Hepatocyte (in vitro differentiated cells): ENCODE measurements at regions not wholly inside any gene's neighbourhood (a gene's known extent, or its start where the extent isn't known, plus 50 kb on each side); places are given as distances from the start of the nearest gene placed in this dataset.

ENCODE experiments used
- DNase-seq: peaks from one replicate; pipeline ENCODE4 v3.0.0-alpha.2; 2016; ENCODE audit warnings: low spot score
- H2AFZ ChIP-seq: fragments of 200-600 bp; sonication (generic); 2 replicates; pipeline ENCODE4 v1.6.0; 2016; ENCODE audit warnings: antibody characterized with exemption, mild to moderate bottlenecking
- H3K27ac ChIP-seq: fragments of 200-600 bp; sonication (generic); 2 replicates; pipeline ENCODE4 v1.5.1; 2016; ENCODE audit warnings: mild to moderate bottlenecking
- H3K27me3 ChIP-seq: fragments of 200-600 bp; sonication (generic); 2 replicates; pipeline ENCODE4 v1.6.1; 2016
- H3K36me3 ChIP-seq: fragments of 200-600 bp; sonication (generic); replicated peaks from 2 replicates; pipeline ENCODE4 v1.5.1; 2016; ENCODE audit warnings: low read depth; ENCODE audit not compliant: insufficient read depth
- H3K4me1 ChIP-seq: fragments of 200-600 bp; sonication (generic); 2 replicates; pipeline ENCODE4 v1.5.1; 2016; ENCODE audit warnings: mild to moderate bottlenecking, moderate library complexity; ENCODE audit not compliant: insufficient read depth
- H3K4me2 ChIP-seq: fragments of 200-600 bp; sonication (generic); 2 replicates; pipeline ENCODE4 v1.6.0; 2016
- H3K4me3 ChIP-seq: fragments of 200-600 bp; sonication (generic); 2 replicates; pipeline ENCODE4 v1.5.1; 2016; ENCODE audit warnings: mild to moderate bottlenecking
- H3K79me2 ChIP-seq: fragments of 200-600 bp; sonication (generic); 2 replicates; pipeline ENCODE4 v1.6.0; 2017; ENCODE audit warnings: mild to moderate bottlenecking
- H3K9me2 ChIP-seq: fragments of 200-600 bp; sonication (generic); replicated peaks from 2 replicates; pipeline ENCODE4 v1.6.0; 2017; ENCODE audit warnings: mild to moderate bottlenecking; ENCODE audit not compliant: insufficient read depth
- H3K9me3 ChIP-seq: fragments of 200-600 bp; sonication (generic); 2 replicates; pipeline ENCODE4 v1.5.1; 2016; ENCODE audit warnings: low read depth, mild to moderate bottlenecking
- H4K20me1 ChIP-seq: fragments of 200-600 bp; sonication (generic); 2 replicates; pipeline ENCODE4 v1.6.0; 2016; ENCODE audit warnings: mild to moderate bottlenecking; ENCODE audit not compliant: insufficient read depth, poor library complexity, severe bottlenecking
- CTCF ChIP-seq: fragments of 200-600 bp; sonication (generic); IDR thresholded peaks from 2 replicates; pipeline ENCODE4 v1.5.1; 2016; ENCODE audit warnings: antibody characterized with exemption, mild to moderate bottlenecking; ENCODE audit not compliant: poor library complexity
- EZH2 ChIP-seq: fragments of 200-600 bp; sonication (generic); IDR thresholded peaks from 2 replicates; pipeline ENCODE4 v1.6.1; 2016; ENCODE audit warnings: antibody characterized with exemption, mild to moderate bottlenecking, borderline replicate concordance
- EZH2phosphoT487 ChIP-seq: fragments of 200-600 bp; sonication (generic); IDR thresholded peaks from one replicate; pipeline ENCODE4 v1.6.1; 2018; ENCODE audit warnings: antibody characterized with exemption, mild to moderate bottlenecking, low read depth, moderate library complexity; ENCODE audit not compliant: unreplicated experiment, severe bottlenecking
- WGBS: methylation state at CpG from one replicate; pipeline ENCODE4 v1.1.6; 2016; ENCODE audit warnings: low lambda C conversion rate; ENCODE audit errors: missing lambda C conversion rate; 5-methylcytosine and 5-hydroxymethylcytosine counted together

DNA sequence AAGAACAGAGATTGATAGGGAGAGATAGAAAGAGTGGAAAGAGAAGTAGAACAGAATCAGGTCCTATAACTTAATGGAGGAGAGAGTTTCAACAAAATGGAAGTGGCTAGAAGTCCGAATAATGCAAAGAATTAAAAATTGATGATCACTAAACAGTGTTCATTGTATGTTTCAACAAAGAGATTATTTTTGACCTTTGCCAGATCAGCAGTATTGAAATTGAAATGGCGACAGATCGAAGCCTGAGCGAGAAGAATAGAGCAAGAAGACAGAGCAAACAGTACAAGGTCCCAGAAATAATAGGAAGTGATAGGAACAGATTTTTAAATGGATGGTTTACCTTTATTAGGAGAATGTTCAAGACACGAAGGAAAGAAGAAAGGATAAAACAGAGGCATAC is 1012.8 kb upstream of the FBXO33 start:
- Histone ChIP-seq H3K9me2 (no peaks in the 10 kb centered on the region), H3K4me3 (no peak overlapping the region), H3K36me3 (no peaks in the 10 kb centered on the region), H4K20me1 (no peaks in the 10 kb centered on the region), H3K4me2 (no peak overlapping the region), H3K4me1 (no peaks in the 10 kb centered on the region), H3K79me2 (no peaks in the 10 kb centered on the region), H2AFZ (no peak overlapping the region), H3K9me3 (no peaks in the 10 kb centered on the region), H3K27ac (no peak overlapping the region), H3K27me3 (no peaks in the 10 kb centered on the region)
- no peak for DNase-seq
- WGBS, result 95% methylated on average over 5 of the region's 5 CpGs
- TF ChIP-seq EZH2 (no peak), CTCF (no peak), EZH2phosphoT487 (no peak)

DNA sequence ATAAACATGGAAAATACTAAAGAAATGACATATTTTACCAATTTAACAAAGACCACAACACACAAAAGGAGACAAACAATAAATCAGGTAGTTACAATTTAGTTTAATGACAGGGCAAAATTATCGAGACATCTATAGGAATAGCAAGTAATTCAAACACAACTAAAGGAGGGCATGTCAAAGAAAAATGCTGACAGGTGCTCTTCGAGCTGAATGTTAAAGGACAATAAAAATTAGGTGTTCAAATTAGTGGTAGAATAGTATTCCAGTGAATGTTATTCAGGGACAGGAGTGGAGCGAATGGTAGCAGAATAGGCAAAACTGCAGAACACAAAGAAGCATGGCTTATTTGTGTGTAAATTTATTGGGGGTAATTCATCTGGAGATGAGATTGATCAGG is 1004.3 kb upstream of the FBXO33 start:
- Histone ChIP-seq H3K4me2 (no peak overlapping the region), H3K27ac (no peak overlapping the region), H4K20me1 (no peaks in the 10 kb centered on the region), H3K4me3 (no peak overlapping the region), H2AFZ (no peak overlapping the region), H3K9me3 (no peaks in the 10 kb centered on the region), H3K4me1 (no peaks in the 10 kb centered on the region), H3K9me2 (no peaks in the 10 kb centered on the region), H3K36me3 (no peaks in the 10 kb centered on the region), H3K79me2 (no peaks in the 10 kb centered on the region), H3K27me3 (no peaks in the 10 kb centered on the region)
- 89% methylated on average over 3 of the region's 3 CpGs for WGBS
- no peak for DNase-seq
- TF ChIP-seq CTCF, result no peak
- TF ChIP-seq EZH2phosphoT487, result no peak
- TF ChIP-seq EZH2, result no peak

DNA sequence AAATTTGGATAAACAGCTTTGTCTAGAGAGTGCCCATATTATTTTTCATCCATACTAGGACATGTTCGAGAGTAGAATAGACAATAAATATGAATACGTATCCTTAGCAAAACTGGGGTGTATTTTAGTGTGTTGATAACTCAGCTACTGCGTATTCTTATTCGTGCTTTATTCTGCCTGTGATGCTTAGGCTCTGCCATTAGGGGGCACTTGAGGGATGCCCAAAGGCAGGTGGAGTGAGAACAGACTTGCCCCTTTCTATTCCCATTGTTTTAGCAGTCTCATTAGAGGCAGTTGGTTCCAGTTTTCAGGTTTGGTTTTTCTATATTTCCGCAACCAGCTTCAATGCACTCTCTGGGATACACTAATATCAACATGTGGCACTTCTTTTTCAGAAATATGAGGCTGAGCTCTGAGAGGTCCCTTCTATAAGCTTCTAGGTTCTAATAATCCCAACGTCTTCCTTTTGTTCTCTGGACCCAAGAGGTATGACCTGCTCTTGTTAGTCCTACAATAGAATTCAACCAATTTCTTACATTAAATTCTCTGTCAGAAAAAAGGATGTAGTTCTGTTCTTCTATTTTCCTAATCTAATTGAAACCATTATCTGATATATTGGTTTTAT is 985.7 kb upstream of the FBXO33 start:
- H3K4me1 ChIP-seq, result no peaks in the 10 kb centered on the region
- H3K4me2 ChIP-seq, result peak overlapping the region; percentile 70
- TF ChIP-seq CTCF (peak; percentile 70), EZH2 (no peak)
- no peaks in the 10 kb centered on the region for H3K36me3 ChIP-seq
- H3K27me3 ChIP-seq, result no peaks in the 10 kb centered on the region
- DNase-seq, result peak; percentile 68
- H3K9me2 ChIP-seq, result no peaks in the 10 kb centered on the region
- H3K79me2 ChIP-seq, result no peaks in the 10 kb centered on the region
- H2AFZ ChIP-seq, result peak overlapping the region; percentile 35
- H3K27ac ChIP-seq, result no peak overlapping the region
- H3K4me3 ChIP-seq, result no peak overlapping the region
- WGBS, result 46% methylated on average over 6 of the region's 6 CpGs
- H4K20me1 ChIP-seq, result no peaks in the 10 kb centered on the region
- H3K9me3 ChIP-seq, result no peaks in the 10 kb centered on the region

GRCh38 chr14:40416565-40416964 is 984.3 kb upstream of the FBXO33 start:
- Histone ChIP-seq H3K27ac (no peak overlapping the region), H3K9me3 (no peaks in the 10 kb centered on the region), H4K20me1 (no peaks in the 10 kb centered on the region), H2AFZ (no peak overlapping the region), H3K4me2 (no peak overlapping the region), H3K36me3 (no peaks in the 10 kb centered on the region), H3K79me2 (no peaks in the 10 kb centered on the region), H3K4me3 (no peak overlapping the region), H3K4me1 (no peaks in the 10 kb centered on the region), H3K27me3 (no peaks in the 10 kb centered on the region), H3K9me2 (no peaks in the 10 kb centered on the region)
- 57% methylated on average over 2 of the region's 2 CpGs for WGBS
- DNase-seq, result no peak
- TF ChIP-seq EZH2 (no peak), CTCF (no peak), EZH2phosphoT487 (no peak)
